ENCODE measurements at regions not wholly inside any gene's neighbourhood (a gene's known extent, or its start where the extent isn't known, plus 50 kb on each side); places are given as distances from the start of the nearest gene placed in this dataset.
"Not testable (repeated sequence)": the region's sequence is repeated elsewhere in the genome, so short reads cannot be mapped to it uniquely, and the experiment has no call there.

DNA sequence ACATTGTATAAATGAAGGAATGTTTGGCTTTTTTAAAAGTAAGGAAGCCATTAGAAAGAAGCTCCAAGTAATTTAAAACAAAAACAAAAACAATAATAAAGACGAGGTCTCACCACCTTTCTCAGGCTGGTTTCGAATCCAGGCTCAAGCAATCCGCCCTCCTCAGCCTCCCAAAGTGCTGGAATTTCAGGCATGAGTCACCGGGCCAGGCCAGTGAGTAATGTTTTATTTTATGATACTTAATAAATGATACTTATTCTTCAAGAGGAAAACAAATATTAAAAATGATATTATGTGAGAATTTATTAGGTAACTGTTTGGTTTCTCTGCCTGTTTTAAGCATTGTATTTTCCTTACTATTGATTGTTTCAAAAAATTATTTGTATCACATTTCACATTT, 201.4 kb upstream of the BRINP3 start:
- DNase-seq = peak; percentile 15

DNA sequence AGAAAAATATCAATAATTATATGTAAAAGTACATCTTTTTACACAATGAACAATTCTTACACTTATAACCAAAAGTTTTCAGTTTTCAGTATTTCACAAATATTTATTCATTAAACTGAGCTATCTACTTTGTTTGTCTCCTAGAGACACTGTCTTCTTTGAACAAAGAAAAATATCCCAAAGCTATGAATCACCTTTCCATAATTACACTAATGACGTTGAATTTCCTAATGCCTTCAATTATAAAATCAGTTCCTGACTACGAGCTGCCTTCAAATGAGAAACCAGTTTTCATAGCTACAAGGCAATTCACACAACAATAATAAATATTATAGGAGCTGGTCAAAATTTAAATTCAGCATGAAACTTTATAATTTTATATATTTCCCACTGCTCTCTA, 201.8 kb upstream of the BRINP3 start:
- DNase-seq = no peak

DNA sequence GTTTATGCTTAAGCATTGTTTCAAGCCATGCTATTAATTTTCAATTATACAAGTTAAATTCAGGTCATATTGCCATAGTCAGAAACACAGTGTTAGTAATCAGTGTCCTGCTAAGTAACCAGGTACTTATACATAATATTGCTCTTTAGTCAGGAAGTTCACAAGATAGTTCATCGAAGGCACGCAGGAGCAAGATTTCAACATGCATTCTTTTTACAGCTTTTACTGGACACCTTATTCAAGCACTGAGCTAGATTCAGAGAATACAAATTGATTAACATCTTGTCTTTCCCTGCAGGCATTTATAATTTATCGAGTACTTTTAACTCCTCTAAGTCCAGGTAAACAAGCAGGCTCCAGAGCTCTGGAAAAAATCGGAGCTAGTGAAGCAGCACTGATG, 202.3 kb upstream of the BRINP3 start:
- DNase-seq = no peak

DNA sequence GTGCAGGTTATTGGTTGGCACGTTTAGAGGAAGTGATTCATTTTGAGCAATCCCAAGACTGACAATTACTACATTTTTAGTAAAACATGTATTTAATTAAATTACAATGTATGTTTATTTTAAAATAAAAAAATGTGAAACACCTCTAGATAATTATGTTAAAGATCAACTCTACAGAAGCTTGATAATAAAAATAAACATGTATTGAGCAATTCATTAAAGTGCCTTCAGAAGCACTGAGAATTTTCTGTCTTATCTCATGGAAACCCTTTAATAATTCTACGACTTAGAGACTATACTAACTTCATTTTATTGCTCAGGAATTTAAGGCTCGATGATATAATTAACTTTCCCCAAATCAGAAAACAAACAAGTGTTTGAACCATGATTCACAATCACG, 208.0 kb upstream of the BRINP3 start:
- DNase-seq = no peak

DNA sequence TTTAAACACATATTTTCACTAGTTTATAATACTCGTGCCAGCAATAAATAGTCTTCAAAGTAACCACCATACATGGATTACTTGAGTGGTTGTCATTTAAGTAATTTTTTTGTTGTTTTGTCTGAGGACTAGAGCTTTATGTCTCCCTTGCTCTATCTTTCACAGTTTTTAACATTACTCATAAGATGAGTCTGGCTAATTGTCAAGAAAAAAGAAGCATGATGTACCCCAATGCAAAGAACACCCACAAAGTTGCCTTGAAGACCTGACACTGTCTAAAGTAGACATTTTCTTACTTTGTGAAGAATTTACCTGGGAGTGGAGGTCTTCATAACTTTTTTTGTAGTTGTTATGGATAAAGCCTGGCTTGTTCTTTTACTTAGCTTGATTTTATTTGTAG, 210.4 kb upstream of the BRINP3 start:
- peak; percentile 30 for DNase-seq

DNA sequence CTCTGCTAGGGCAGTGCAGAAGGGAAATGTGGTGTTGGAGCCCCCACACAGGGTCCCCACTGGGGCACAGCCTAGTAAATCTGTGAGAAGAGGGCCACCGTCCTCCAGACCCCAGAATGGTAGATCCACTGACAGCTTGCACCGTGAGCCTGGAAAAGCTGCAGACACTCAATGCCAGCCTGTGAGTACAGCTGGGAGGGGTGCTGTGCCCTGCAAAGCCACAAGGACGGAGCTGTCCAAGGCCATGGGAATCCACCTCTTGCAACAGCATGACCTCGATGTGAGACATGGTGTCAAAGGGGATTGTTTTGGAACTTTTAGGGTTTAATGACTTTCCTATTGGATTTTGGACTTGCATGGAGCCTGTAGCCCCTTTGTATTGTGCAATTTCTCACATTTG, 220.8 kb upstream of the BRINP3 start:
- DNase-seq = not testable (repeated sequence)

DNA sequence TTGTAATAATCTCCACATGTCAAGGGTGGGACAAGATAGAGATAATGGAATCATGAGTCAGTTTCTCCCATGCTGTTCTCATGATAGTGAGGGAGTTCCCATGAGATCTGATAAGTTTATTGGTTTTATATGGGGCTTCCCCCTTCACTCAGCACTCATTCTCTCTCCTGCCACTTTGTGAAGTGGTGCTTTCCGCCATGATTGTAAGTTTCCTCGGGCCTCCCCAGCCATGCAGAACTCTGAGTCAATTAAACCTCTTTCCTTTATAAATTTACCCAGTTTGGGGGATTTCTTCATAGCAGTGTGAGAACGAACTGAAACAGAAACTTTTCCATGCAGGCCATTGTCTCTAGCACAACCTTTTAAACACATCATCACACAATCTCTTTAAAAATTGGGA, 221.5 kb upstream of the BRINP3 start:
- no peak for DNase-seq

DNA sequence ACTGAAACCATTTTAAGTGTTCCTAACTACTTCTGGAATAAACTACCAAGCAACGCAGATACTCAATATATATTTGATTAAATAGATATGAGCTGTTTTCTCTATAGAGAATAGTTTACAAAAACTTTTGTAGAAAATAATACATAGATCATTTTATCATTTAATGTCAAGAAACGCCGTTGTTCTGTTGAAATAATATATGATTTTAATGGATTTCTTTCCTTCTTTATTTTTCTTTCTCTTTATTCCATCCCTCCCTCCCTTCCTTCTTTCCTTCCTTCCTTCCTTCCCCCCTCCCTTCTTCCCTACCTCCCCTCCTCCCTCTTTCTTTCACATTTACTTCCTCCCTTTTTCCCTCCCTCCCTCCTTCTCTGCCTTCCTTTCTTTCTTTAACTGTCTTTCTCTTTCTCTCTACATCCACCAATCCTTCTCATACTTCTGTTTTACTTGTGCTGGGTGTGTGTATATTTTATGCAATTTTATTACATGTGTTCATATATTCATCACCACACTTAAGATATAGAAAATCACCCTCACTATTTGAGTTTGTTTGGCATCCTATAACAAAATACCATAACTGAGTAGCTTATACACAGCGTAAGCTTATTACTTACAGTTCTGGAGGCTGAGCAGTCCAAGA, 230.9 kb upstream of the BRINP3 start:
- no peak for DNase-seq

DNA sequence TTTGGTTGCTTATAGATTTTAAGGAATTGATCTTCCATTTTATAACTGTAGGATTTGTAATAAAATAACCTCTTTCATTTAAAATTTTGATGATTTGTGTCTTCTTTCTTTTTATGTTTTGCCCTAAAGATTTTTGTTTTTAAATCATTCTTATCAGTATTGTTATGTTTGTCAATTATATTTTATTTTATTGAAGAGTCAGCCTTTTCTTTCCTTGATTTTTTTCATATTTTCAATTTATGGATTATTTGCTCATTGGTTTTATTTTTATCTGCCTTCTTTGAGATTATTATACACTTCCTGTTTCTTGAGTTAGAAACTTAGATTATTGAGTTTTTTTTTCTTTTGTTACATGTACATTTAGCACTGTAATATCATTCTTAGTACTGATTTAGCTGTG, 233.4 kb upstream of the BRINP3 start:
- no peak for DNase-seq

DNA sequence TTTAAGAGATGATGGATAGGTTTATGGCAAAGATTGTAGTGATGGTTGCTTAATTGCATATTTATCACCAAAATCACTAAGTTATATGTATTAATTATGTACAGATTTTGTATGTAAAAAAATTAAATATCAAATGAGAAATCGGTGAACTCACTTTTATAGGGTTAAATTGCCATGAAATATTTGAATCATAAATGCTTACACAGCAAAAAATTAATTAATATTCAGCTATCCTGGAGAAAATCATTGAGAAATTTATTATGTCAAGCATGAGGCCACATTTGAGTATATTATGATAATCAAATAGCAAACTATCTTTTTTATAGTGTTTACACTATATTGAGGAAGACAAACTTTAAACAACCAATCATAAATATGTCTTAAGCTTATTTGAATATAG, 239.4 kb upstream of the BRINP3 start:
- DNase-seq = no peak

DNA sequence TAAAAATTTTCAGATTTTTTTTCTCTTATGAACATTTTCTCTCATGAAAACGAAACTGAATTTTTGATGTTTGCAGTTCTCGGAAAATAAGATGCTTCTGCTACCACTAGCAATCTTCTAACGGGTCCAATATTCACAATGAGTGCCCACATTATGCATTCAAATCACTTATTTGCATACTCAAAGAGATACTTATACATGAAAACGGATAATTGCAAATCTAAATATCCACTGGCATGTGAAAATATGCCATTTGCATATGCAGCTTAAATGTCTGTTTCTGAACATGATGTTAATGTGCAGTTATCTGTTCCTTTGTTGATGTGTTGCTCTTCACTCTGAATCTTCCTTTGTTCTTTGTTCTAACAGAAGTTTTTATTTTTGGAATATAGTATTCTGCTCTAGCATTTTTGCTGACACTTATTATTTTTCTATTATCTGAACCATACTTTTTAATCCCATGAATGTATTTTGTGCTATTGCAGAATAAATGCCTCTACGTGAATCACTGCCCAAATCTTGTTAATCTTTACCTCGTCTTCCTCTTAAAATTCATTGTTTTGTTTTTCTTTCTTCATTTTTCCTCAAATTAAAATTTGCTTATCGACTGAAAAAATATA, 259.4 kb upstream of the BRINP3 start:
- DNase-seq = no peak

DNA sequence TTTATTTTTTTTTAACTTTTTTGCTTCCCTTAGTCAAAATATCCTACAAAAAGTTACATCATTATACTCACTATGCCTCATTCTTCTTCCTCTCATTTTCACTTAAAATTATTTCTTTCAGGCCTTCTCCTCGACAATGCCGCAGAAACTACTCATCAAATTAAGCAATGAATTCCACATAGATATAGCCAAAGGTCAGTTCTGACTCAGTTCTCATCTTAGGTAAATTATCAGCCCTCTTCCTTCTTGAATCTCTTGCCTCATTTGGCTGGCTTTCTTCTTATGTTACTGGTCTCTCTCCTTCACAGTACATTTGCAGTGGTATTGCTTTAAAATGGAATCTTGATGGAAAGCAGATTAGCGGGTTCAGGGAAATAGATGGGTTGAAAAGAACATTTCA, 260.7 kb upstream of the BRINP3 start:
- DNase-seq = peak; percentile 43

DNA sequence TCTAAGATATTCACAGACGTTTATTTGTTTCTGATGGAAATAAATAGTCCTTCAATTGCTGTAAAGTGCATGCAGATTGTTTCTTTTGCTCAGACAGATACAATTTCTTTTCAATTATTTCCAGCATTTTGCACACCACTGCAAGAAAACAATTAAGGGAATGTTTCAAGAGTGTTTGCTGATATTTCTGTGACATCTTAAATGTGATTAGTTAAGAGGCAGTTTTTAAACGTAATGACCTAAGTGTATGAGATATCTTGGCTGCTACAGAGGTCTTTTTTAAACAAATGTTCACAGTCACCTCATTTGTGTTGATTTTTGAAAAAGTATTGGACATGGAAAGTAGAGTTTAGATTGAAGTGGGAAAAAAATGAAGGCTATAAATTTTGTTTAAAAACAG, 262.3 kb upstream of the BRINP3 start:
- no peak for DNase-seq

DNA sequence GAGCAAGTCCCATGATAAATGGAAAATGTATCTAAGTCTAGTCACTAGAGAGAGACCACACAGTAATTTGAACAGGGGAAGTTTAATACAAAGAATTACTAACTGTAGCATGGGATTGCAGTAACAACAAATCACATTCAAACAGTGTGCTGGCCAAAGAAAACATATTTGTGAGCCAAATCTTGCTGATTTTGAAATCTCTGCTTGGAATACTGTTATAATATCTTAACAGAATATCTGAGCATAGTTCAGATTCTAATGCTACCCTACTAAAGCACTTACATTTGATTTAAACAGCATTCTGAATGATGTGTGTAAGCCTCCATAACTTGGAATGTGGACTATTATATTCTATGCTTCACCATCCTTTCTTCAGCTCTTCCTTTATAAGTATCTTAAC, 270.0 kb upstream of the BRINP3 start:
- peak; percentile 4 for DNase-seq

DNA sequence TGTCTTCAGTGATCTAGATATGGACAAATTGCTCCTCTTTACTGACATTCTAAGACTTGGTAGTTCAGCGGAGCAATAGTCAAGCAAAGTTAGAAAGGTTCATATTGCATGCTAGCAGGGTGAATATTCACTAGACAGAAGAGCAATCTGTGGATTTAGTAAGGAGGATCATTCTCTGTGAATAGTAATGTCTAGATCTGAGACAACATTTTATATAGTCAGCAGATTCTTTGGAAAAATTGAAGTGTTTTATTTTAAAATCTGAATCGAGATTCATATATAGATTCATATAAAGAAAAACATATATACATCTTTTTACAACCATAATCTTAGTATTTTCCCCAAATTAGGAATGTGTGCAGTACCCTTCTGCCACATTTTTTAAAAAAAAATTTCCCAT, 274.5 kb upstream of the BRINP3 start:
- DNase-seq = no peak

DNA sequence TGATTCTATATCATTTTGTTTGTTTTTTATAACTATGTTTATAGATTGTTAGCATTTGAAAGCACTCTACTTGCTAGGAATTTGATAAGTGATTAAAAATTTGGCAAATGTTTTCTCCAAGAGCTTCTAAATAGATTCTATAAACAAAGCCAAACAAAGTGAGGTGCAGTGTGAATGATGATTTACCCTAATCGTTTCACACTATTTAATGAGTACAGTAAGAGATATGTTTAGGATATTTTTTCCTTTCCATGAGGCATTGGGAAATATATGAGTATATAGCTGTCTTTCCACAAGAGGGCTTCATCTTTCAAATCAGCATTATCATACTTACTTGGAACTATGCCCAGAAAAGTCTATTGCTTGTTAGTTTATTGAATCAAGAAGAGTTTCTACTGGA, 277.0 kb upstream of the BRINP3 start:
- peak; percentile 70 for DNase-seq

DNA sequence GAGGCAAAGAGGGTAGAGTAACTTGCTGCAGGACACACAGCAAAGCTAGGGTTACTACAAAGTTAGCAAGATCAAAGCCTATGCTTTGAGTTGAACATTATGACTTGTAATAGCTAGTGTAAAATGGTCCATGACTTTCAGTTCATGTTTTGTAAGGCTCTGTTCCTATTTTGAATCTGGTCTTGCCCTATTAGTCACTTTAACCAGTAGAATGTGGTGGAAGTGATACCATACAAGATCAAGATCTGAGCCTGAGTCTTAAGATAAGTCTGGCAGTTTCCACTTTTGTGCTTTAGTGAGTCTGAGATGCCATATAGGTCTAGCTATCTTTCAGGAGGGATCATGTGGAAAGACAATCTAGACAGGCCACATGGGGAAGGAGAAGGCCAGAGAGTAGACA, 282.1 kb upstream of the BRINP3 start:
- no peak for DNase-seq

DNA sequence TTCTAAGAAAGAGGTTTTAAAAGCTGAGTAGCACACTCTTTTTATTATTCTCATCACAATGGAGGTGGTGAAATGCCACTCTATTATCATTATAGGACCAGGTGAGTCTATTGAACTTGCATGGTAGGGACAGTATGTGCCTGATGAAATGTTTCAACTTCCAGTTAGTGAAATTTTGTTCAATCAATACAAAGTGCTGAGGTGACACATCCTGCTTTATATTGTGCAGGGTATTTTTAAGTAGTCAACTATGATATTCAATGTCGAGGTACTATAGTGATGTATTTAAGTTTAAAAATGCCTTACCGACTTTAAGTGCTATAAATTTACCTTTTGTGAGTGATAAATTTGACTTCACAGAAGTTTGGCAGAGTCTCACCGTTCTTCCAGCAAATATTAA, 284.7 kb upstream of the BRINP3 start:
- DNase-seq = no peak

DNA sequence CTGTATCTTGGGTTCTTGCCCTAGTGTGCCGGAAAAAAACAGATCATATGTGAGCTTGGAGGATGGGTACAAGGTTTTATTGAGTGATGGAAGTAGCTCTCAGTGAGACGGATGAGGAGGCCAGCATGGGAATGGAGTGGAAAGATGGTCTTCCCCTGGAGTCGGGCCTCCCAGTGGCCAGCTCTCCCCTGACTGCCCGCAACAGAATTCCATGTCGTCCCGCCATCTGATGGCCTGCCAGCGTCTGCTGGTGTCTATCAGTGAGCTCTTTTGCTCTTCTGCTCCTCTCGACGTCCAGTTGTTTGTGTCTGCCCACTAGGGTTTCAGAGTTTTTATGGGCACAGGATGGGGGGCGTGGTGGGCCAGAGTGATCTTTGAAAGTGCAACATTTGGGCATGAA, 315.2 kb upstream of the BRINP3 start:
- no peak for DNase-seq

DNA sequence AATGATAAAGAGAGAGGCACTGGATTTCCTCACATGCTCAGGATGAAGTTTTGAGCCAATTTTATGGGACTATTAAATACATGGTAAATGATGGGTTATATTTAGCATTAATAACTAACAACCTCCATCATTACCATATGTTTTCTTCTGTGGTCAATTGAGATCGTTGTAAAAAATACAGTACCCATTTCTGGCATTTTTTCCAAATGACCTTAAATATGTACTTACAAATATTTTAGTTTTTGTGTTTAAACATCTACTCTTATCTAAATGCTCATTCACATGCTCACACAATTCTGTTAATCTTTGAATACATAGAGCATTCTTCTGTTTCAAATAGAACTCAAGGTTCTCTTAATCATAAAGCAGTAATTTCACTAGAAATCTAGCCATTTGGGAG, 330.0 kb upstream of the BRINP3 start:
- DNase-seq = no peak

DNA sequence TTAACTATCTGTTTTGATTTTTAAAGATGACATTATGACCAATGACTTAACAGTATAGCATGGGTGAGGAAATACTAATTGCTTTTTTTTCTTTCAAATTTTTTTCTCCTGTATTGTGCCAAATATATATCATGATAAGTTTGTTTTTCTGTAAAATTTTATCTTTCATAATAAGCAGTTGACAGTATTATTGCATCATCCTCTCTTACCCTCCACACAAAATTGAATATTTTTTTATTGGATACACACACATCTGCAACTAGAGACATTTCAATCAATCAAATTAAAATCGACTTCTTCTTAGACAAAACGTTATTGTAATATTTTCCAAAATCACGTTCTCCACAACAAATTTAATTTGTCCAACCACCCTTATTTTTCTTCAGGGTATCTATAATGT, 330.4 kb upstream of the BRINP3 start:
- no peak for DNase-seq

DNA sequence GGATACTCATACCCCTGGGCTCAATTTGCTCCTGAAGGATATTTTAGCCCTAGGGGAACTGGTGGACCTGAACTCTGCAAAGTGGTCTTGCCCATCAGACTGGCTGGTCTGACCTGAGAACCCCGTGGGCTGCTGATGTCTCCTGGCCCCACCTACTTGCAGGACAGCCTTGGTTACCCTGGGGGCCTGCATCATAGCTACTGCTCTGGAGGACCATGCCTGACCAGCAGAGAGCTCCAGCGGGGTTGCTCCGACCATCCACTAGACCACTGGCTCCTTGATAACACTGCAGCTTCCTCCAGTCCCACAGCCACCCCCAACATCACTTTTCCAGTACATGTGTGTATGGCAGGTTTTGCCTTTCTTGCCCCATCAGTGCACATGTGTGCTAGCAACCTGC, 331.6 kb upstream of the BRINP3 start:
- DNase-seq = no peak

DNA sequence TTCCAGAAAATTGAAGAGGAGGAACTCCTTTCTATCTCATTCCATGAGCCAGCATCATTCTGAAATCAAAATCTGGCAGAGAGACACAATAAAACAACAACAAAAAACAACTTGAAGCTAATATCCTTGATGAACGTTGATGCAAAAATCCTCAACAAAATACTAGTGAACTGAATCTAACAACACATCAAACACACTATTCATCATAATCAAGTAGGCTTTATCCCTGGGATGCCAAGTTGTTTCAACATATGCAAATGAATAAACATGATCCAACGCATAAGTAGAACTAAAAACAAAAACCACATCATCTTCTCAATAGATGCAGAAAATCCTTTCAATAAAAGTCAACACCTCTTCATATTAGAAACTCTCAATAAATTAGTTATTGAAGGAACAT, 335.3 kb upstream of the BRINP3 start:
- no peak for DNase-seq

DNA sequence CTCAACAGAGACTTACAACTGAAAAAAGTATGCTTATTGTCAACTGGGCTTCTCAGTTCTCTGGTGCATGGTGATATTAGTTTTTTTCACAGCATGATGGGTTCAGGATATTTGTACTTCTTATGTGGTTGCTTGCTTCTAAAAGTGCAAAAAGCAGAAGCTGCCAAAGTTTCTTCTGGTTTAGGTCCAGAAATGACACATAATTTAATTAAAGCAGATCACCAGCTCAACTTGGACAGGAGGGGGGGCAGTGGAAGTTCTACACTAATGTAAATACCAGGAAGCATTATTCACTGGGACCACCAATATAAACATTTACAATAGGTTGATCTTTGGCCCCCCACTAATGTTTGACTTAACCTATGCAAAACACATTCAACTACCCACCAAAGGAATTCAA, 354.8 kb upstream of the BRINP3 start:
- DNase-seq = no peak

DNA sequence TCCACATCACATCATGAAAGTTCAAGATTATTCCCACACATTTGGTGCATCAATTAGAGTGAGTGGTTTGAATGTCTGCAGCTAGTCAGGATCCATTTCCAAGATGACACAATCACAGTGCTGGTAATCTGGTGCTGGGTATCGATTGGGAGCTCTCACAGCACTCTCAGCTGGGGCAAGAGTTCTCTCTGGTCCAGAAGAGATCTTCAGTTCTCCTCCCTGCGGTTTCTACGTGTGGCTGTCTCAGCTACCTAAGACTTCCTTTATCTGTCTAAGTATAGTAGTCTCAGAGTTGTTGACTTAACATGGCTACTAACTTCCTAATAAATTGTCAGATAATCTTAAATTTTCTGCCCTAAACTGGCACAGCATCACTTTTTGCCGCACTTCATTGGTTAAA, 358.0 kb upstream of the BRINP3 start:
- no peak for DNase-seq
